Right kidney (tissue), 1 donor: ENCODE measurements at regions not wholly inside any gene's neighbourhood (a gene's known extent, or its start where the extent isn't known, plus 50 kb on each side); places are given as distances from the start of the nearest gene placed in this dataset.

Source experiments
- DNase-seq: peaks from one replicate; pipeline ENCODE4 v3.0.0-alpha.2; 2016

- DNase-seq = no peak
These were observed 140.8 kb upstream of the TSC22D2 start for GRCh38 chr3:150267288-150267687.

- no peak for DNase-seq
These were observed 142.8 kb upstream of the TSC22D2 start for GRCh38 chr3:150265305-150265704.

- DNase-seq = no peak
These were observed 143.4 kb upstream of the TSC22D2 start for GRCh38 chr3:150264561-150265279.

GRCh38 chr3:150261958-150262357 is 146.1 kb upstream of the TSC22D2 start:
- no peak for DNase-seq

- no peak for DNase-seq
These were observed 146.7 kb upstream of the TSC22D2 start for GRCh38 chr3:150261418-150261817.

- DNase-seq = no peak
These were observed 147.7 kb upstream of the TSC22D2 start for GRCh38 chr3:150260398-150260710.

GRCh38 chr3:150259526-150260397 is 148.3 kb upstream of the TSC22D2 start:
- no peak for DNase-seq

- DNase-seq = no peak
These were observed 151.3 kb upstream of the TSC22D2 start for GRCh38 chr3:150256782-150257181.

- no peak for DNase-seq
These were observed 151.8 kb upstream of the TSC22D2 start for GRCh38 chr3:150256318-150256717.

- DNase-seq = no peak
These were observed 152.3 kb upstream of the TSC22D2 start for GRCh38 chr3:150255826-150256225.

GRCh38 chr3:150255413-150255812 is 152.7 kb upstream of the TSC22D2 start:
- no peak for DNase-seq

- DNase-seq = no peak
These were observed 153.8 kb upstream of the TSC22D2 start for GRCh38 chr3:150254309-150254708.

- DNase-seq = no peak
These were observed 154.5 kb upstream of the TSC22D2 start for GRCh38 chr3:150253622-150254021.

GRCh38 chr3:150252462-150252861 is 155.6 kb upstream of the TSC22D2 start:
- DNase-seq = no peak

- DNase-seq = no peak
These were observed 156.7 kb upstream of the TSC22D2 start for GRCh38 chr3:150251187-150252062.

- DNase-seq = no peak
These were observed 158.2 kb upstream of the TSC22D2 start for GRCh38 chr3:150249779-150250470.

- peak; percentile 35 for DNase-seq
These were observed 159.0 kb upstream of the TSC22D2 start for GRCh38 chr3:150248888-150249681.

GRCh38 chr3:150248116-150248887 is 159.8 kb upstream of the TSC22D2 start:
- no peak for DNase-seq

- DNase-seq = no peak
These were observed 160.7 kb upstream of the TSC22D2 start for GRCh38 chr3:150247441-150247840.

- no peak for DNase-seq
These were observed 164.6 kb upstream of the TSC22D2 start for GRCh38 chr3:150243466-150243865.
